ENCODE measurements at regions not wholly inside any gene's neighbourhood (a gene's known extent, or its start where the extent isn't known, plus 50 kb on each side); places are given as distances from the start of the nearest gene placed in this dataset.
"Not testable (repeated sequence)": the region's sequence is repeated elsewhere in the genome, so short reads cannot be mapped to it uniquely, and the experiment has no call there.

DNA sequence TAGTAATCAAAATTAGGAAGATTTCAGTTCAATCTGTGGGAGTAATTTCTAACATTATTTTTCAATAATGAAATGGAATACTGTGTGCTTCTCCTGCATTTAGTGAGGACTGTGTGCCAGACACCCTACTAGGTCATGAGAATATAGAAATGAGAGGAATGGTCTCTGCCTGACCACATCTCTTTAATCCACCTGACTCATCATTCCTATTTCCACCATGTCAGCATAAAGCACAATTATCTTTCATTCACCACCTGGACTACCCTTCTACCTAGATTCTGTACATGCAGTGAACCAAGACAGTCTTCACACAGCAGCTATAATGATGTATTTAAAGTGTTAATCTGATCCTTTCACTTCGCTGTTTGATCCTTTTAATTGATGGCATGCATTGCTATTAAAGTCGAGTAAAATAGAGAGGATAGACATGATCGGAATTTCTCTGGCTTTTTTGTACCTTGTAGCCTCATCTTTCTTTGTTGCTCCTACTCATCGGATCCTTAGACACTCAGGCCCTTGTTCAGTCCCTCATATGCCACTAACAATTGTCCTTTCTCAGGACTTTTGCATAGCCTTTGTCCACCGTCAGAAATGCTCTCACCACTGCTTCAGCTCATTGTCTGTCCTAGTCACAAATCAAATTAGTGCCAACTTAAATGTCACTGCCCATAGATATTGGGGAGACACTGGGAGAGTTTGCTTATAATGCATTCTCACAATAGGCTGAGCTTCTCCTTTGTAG is 1037.1 kb downstream of the REEP3 start:
- no peak for DNase-seq (ENCODE audit: low read depth in 2 of 2)

DNA sequence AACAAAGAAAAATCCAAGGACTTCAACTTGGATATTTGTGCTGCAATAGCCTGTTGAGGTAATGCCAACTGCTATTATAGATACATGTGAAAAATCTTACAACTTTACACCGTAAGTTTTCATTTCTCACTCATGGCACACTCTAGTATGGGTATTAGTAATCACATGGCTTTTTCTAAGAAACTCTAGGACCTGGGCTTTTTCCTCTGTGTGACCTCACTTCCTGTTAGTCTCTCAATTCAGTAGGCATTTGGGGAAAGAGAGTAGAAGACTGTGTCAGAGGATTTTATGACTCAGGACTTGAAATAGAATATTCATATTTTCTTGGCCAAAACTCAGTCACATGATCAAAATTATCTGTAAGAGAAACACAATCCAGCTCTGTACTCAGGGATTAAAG is 1049.9 kb downstream of the REEP3 start:
- DNase-seq (ENCODE audit: low read depth in 2 of 2) = no peak

DNA sequence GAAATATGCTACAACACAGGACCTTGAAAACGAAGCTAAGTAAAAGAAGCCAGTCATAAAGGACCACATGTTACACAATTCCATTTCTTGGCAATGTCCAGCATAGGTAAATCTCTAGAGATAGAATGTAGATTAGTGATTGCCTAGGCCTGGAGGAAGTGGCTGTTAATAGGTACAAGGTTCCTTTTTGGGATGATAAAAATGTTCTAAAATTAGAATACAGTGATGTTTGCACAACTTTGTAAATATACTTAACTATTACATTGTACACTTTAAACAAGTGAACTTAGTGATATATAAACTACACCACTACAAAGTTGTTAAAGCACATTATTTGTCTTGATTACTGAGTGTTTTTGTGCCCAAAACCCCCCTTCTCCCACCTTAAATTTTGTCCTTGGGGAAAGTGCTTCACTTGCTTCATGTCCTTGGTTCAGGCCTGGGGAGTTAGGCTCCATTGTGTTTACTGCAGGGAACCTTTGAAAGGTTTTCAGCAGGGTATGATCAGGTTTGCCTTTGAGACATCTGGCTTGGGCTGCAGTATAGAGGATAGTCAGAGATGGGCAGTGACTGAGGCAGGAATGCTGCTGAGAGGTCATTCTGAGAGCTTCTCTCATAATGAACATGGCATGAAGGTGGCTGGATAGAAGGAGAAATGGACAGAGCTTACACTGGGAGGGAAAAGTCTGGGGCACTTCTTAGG is 1052.6 kb downstream of the REEP3 start:
- no peak for DNase-seq (ENCODE audit: low read depth in 2 of 2)

DNA sequence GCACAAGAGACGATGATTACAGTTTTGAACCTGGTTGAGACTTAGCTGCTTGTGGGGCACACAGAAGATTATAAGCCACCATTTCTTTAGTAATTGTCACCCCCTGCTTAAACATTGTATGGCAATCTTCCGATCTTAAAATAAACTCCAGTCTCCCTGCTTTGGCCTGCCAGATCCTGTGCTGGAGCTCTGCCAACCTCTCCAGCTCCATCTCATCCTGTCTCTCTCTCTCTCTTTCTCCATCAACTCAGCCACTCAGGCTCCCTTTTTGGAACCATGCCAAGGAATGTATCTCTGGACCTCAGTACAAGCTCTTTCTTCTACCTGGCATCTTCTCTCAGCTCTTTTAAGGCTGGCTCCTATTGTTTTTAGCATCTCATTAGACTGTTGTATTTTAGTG is 1053.2 kb downstream of the REEP3 start:
- no peak for DNase-seq (ENCODE audit: low read depth in 2 of 2)

DNA sequence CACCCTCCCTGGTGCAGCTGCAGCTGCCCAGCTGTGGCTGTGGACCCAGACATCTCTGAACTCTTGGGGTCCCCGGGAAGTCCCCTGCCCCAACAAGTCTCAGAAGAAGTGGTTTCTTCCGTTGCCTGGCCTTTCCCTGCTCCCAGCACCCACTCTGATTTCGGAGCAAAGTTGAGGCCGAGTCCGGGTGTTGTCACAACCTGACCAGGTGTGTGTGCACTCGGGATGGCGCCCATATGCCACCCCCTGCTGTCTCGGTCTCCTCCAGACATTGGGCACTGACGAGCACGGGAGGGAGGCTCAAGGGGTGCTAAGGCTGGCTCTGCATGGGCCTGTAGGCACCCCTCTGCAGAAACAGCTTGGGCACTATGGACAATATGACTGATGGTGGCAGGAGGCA is 1055.3 kb downstream of the REEP3 start:
- DNase-seq (ENCODE audit: low read depth in 2 of 2) = no peak

DNA sequence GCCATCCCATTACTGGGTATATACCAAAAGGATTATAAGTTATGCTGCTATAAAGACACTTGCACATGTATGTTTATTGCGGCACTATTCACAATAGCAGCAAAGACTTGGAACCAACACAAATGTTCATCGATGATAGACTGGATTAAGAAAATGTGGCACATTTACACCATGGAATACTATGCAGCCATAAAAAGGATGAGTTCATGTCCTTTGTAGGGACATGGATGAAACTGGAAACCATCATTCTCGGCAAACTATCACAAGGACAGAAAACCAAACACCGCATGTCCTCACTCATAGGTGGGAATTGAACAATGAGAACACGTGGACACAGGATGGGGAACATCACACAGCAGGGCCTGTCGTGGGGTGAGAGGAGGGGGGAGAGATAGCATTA is 1057.6 kb downstream of the REEP3 start:
- DNase-seq (ENCODE audit: low read depth in 2 of 2) = not testable (repeated sequence)

DNA sequence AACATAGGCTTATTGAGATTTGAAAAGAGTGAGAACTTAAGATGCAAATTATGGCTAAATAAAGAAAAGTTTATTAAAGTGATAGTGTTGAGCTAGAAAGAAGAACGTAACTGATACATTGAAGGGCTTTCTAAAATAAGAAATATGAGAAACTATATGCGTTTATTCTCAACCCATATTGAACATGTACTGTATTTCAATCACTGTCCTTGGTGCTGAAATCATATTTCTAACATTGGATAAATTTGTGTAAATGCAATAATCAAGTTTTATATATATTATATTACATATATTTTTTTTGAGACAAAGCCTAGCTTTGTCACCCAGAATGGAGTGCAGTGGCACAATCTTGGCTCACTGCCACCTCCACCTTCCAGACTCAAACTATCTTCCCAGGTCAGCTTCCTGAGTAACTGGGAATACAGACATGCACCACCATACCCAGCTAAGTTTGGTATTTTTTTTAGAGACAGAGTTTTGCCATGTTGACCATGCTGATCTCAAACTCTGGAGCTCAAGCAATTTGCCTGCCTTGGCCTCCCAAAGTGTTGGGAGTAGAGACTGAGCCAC is 1065.8 kb downstream of the REEP3 start:
- DNase-seq (ENCODE audit: low read depth in 2 of 2) = no peak

DNA sequence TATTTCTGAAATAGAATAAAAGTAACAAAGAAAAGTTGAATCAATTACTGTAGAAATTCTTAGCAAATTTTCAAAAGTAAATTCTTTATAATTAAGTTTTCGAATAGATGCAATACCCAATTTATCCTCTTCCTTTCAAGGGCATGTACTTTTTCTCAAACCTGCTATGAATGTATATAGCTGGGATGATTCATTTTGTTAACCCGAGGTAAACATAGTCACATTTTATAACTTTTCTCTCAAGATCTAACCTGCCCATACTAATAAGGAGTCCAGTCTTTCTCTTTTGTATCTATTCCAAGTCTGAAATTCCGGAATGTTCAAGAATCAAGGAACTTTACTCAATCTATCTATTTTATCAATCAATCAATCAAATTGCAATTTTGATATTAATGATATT is 1072.9 kb downstream of the REEP3 start:
- DNase-seq (ENCODE audit: low read depth in 2 of 2) = no peak

DNA sequence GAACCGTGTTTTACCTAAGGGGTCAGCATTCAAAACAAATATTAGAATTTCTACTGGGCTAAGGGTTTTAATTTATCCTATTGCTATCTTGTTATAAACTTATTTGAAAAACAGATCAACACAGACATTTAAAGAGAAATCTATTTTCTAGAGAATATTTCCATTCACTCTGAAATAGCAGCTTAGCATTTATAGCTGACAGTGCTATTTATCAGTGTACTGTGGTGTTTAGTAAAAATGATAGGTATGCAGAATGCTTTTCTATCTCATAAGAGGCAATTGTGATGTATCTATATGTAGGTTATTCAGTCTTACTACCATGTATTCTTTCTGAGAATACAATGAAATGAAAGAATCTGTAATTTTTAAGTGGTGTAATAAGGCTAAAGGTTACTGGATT is 1077.4 kb downstream of the REEP3 start:
- no peak for DNase-seq (ENCODE audit: low read depth in 2 of 2)

DNA sequence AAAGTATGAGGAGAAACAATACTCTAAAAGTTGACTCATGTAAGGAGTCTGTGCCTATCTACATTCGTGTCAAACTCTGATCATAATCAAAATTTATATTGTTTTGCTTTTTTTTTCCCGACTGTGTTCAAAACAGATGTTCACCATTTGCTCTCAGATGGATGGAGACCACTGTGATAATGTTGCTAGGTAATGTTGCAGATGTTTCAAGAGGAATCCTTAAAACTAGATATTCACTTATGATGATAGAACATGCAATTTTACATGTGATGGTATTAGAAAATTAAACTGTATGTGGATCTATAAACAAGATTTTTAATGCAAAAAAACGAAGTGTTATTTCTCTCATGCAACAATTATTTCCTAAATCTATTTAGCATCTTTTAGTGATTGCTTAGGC is 1080.1 kb downstream of the REEP3 start:
- no peak for DNase-seq (ENCODE audit: low read depth in 2 of 2)

DNA sequence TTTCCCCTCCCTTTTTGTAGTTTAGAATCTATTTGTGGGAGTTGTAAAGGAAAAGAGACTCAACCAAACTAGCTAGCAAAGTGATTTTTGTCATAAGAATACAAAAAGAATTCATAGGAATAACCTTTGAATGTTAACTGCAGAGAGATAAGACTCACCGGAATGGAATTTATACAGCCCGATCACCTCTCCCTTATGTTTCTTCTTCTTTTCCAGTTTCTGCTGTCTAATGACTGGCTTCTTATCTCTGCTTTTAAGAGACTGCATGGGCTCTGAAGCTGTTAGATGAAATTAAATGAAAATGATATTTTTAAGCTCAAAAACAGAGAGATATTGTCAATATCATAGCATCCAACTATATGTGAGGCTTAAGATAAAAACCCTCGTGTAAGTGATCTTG is 1095.9 kb downstream of the REEP3 start:
- DNase-seq (ENCODE audit: low read depth in 2 of 2) = no peak

DNA sequence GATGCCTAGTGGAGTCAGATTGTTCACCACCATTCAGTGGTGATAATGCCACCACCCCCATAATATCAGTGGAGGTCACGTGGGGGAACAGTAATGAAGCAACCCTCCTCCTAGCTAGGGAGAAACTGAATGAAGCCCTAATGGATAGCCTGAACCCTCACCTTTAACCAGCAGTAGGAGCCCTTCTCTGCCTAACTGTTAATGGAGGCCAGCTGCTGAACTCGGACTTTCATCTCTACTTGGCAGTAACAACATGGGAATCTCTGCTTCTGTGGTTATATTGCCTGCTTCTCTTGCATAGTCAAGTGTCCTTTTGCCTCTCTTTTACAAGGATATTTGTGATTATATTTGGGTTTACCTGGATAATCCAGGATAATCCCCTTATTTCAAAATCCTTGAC is 1097.9 kb downstream of the REEP3 start:
- no peak for DNase-seq (ENCODE audit: low read depth in 2 of 2)

DNA sequence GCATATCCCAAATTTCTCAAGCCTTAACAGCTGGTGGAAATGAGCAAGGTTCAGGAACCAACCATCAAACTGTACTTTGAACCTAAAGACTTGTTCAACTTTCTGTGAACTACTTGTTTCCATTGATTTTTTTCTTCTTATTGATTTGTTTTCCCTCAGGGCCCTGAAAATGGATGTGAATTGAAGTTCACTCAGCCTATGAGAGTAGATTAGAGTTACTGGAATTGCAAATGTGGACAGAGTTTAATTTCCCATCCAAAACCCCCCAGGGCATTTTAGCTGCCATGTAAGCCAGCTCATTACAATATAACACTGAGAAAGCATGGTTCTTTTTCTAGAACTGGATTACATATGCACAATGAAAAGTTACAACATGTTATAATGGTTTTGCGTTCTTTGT is 1105.7 kb downstream of the REEP3 start:
- DNase-seq (ENCODE audit: low read depth in 2 of 2) = no peak

DNA sequence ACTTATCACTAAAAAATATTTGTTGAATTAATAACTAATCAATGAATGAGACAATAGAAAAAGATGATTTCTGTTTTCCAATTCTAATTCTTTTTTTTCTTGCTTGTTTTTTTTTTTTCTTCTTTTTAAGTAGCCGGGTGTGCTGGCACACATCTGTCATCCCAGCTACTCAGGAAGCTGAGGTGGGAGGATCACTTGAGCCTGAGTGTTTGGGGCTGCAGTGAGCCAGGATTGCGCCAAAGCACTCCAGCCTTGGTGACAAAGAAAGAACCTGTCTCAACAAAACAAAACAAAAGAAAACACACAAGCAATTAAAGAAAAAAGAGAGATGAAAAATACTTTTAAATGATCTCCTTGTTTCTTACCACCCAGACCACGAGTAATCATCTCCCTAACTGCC is 1109.3 kb downstream of the REEP3 start:
- no peak for DNase-seq (ENCODE audit: low read depth in 2 of 2)

DNA sequence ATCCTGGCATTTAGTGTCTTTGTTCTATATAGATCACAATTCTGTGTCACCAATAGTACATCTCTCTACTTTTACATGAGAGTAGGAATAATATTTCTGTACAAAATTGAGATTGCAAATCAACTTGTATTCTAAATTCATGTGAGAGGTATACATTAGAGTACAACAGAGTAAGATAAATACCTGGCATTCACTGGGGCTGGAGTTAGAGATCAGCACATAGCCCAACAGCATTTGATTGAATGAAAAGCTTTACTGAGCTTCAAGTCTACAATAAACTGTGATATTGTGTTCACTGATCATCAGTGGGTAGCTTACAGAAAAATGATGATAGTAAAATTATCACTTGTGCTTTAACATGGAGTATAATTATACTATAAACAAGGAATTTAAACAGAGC is 1114.7 kb downstream of the REEP3 start:
- no peak for DNase-seq (ENCODE audit: low read depth in 2 of 2)

DNA sequence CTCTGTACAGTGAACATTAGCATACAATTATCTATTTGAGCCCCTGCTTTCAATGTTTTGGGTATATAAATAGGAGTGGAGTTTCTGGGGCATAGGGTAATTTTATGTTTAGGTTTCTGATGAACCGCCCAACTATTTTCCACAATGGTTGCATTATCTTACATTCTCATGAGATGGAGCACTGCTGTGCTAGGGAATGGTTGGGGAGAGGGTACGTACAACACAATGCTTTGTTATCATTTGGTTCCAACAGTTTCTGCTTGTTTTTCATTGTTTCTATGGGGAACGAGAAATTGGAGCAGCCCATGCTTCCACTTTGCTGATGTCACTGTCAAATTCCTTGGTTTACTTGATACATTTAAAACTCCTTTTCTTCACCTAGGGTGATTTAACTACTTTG is 1115.3 kb downstream of the REEP3 start:
- DNase-seq (ENCODE audit: low read depth in 2 of 2) = no peak

DNA sequence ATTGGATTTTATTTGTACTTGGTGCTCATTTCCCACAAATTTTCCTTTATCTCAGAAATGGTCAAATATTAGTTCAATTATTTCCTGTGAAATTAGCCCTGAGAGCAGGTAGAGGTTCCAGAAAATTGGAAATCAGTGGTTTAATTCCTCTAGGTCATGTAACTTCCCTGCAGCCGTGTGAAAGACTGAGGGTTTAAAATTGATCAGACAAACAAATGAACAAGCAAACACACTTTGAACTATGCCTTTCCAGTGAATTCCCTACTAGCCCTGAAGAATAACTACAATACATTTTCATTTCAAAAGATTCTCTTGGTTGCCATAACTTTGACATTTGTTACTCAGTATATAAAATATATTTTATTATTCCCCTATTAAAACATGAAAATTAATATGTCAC is 1116.7 kb downstream of the REEP3 start:
- DNase-seq (ENCODE audit: low read depth in 2 of 2) = no peak

DNA sequence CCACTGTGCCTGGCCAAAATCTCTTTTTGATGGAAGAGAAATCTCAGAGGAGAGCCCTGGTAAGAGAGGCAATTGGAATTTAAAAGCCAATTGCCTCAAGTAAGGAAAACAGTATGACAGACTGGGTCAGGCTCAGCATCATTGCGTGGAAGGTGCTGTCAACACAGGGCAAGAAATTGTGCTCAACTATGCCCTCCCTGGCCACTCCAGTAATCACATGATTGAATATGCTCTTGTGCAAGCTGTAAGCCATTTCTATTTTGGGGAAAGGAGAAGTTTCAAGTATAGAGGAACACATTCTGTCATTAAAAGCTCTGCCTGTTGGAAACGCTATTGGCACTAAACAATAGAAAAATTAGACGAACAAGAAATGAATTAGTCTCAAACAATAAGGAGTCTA is 1127.7 kb downstream of the REEP3 start:
- DNase-seq (ENCODE audit: low read depth in 2 of 2) = no peak

DNA sequence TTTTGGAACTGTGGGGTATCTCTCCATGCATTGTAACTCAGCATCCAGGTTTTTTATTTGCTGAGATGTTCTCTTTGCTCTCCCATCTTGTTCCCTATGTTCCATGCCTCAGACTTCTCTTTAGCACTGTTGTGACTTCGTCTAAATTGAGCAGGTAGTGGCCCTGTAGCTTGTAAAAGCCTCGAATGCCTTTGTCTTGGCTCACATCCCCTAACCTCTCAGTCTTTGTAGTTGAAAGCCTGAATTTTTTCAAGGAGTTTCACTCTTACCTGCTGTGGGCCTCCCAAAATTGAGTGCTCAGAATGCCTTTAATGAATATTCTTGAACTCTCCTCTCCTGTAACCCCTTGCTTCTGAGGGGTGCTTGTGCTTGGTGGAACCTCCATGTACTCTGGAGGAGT is 1137.3 kb downstream of the REEP3 start:
- DNase-seq (ENCODE audit: low read depth in 2 of 2) = no peak

DNA sequence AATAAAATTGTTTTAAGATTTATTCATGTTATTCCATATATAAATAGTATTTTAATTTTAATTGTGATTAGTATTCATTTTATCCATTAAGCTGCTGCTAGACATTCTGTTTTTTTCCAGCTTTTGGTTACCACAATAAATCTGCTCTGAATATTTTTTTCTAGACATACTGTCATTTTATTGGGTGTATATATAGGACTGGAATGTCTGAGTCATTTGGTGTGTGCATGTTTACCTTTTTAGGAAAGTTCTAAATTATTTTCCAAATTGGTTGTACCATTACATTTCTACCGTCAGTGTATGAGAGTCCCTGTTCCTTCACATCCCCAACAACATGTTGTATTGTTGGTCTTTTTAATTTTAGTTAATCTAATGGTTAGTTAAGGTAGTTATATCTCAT is 1138.1 kb downstream of the REEP3 start:
- DNase-seq (ENCODE audit: low read depth in 2 of 2) = no peak

DNA sequence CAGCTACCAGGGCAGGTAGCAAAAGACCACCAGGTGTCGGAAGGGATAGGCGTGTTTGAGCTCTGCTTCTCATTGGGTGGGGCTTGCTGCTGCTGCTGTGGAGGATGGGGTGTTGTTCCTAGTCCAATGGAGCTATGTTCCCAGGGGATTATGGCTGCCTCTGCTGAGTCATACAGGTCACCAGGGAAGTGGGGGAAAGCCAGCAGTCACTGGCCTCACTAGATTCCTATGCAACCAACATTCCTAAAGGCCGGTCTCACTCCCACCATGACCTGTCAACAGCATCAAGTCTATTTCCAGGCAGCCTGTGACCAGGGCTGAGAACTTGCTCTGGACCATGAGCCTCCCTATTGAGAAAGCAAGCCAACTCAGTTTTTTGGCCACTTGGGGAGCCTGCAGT is 1160.8 kb downstream of the REEP3 start:
- no peak for DNase-seq (ENCODE audit: low read depth in 2 of 2)

DNA sequence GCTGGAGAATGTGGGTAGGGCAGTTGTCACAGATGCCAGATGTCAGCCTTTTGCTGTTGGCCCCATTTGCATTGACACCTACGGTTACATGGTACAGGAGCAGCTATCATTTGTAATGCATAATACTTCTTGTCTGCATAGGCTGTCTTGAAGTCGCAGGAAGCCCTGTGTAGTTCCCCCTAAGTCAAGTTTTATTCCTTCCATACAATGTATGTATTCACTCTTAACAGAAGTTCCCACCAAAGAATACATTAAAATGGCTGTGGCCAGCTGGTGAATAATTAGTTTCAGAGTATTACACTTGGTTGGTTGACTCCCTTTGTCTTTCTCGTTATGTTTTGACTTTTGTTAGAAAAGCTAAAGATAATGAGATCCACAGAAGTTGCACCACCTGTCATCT is 1169.0 kb downstream of the REEP3 start:
- no peak for DNase-seq (ENCODE audit: low read depth in 2 of 2)

DNA sequence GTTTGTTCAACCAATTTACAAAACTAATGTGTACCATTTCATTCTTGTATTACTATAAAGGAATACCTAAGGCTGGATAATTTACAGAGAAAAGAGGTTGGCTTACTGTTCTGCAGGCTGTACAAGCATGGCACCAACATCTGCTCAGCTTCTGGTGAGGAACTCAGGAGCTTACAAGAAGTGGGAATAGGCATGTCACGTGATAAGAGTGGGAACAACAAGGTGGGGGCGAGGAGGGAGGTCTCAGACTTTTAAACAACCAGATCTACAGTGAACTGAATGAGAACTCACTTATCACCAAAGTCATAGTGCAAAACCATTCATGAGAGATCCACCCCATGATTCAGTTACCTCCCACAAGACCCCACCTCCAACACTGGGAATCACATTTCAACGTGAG is 1178.0 kb downstream of the REEP3 start:
- no peak for DNase-seq (ENCODE audit: low read depth in 2 of 2)
